AG09319 (cell line): ENCODE measurements at regions not wholly inside any gene's neighbourhood (a gene's known extent, or its start where the extent isn't known, plus 50 kb on each side); places are given as distances from the start of the nearest gene placed in this dataset.

Source experiments
- DNase-seq: peaks from one replicate; pipeline ENCODE4 v3.0.0-alpha.2; 2010; ENCODE audit warnings: low read depth; ENCODE audit errors: extremely low read depth
- CTCF ChIP-seq: IDR thresholded peaks from 2 replicates; pipeline ENCODE4 v1.5.1; 2011; ENCODE audit warnings: low read depth, mild to moderate bottlenecking, inconsistent platforms, low read length, moderate library complexity

- no peak for TF ChIP-seq CTCF
- DNase-seq = no peak
Observed at GRCh38 chr4:140809676-140810075, 53.5 kb upstream of the TBC1D9 start.

- no peak for DNase-seq
- no peak for TF ChIP-seq CTCF
Observed at GRCh38 chr4:140808256-140808655, 52.1 kb upstream of the TBC1D9 start.

GRCh38 chr4:140807491-140808252 lies 51.5 kb upstream of the TBC1D9 start:
- TF ChIP-seq CTCF = no peak
- DNase-seq = peak; percentile 5

GRCh38 chr4:140806163-140806562 lies 50.0 kb upstream of the TBC1D9 start:
- DNase-seq = no peak
- TF ChIP-seq CTCF = no peak
